Esophagus (tissue), 2 donors: ENCODE measurements at regions not wholly inside any gene's neighbourhood (a gene's known extent, or its start where the extent isn't known, plus 50 kb on each side); places are given as distances from the start of the nearest gene placed in this dataset.
"Not testable (repeated sequence)": the region's sequence is repeated elsewhere in the genome, so short reads cannot be mapped to it uniquely, and the experiment has no call there.

ENCODE experiments used
- H3K27ac ChIP-seq, 2 donors: one replicate each; pipeline ENCODE4 v1.5.1; 2013; ENCODE audit warnings: low read depth in 2 of 2, mild to moderate bottlenecking in 2 of 2, inconsistent platforms in 1 of 2, low read length in 1 of 2, moderate library complexity in 1 of 2
- H3K27me3 ChIP-seq, 2 donors: one replicate each; pipeline ENCODE4 v1.6.1; 2013; ENCODE audit warnings: low read length in 2 of 2, control low read depth in 1 of 2, mild to moderate bottlenecking in 1 of 2; ENCODE audit not compliant: insufficient read depth in 2 of 2, control insufficient read depth in 1 of 2
- H3K36me3 ChIP-seq, 2 donors: one replicate each; pipeline ENCODE4 v1.6.1; 2013; ENCODE audit warnings: low read length in 1 of 2; ENCODE audit not compliant: control insufficient read depth in 2 of 2, insufficient read depth in 2 of 2
- H3K4me1 ChIP-seq, 2 donors: one replicate each; pipeline ENCODE4 v1.6.1; 2013; ENCODE audit warnings: low read length in 1 of 2; ENCODE audit not compliant: control insufficient read depth in 2 of 2, insufficient read depth in 2 of 2
- H3K4me3 ChIP-seq, 2 donors: one replicate each; pipeline ENCODE4 v1.5.1; 2013; ENCODE audit warnings: low read length in 2 of 2, mild to moderate bottlenecking in 2 of 2, low read depth in 1 of 2, moderate library complexity in 1 of 2
- H3K9me3 ChIP-seq, 2 donors: one replicate each; pipeline ENCODE4 v1.6.1; 2013; ENCODE audit warnings: mild to moderate bottlenecking in 2 of 2, low read depth in 1 of 2, low read length in 1 of 2, moderate library complexity in 1 of 2; ENCODE audit not compliant: control insufficient read depth in 2 of 2, insufficient read depth in 1 of 2
- WGBS, 2 donors: extraction: QIAGEN DNeasy Blood & Tissue Kit; methylation state at CpG; one replicate each; pipeline ENCODE4 v1.1.7; 2013; 5-methylcytosine and 5-hydroxymethylcytosine counted together
- donor health status: healthy with polysubstance abuse.
- donor health status: Bipolar disorder and iron deficiency.

GRCh38 chr9:61420267-61420958 is 230.6 kb downstream of the SPATA31A7 start:
- WGBS, 2 donors, result no CpG with 5 or more reads among the region's 7 CpGs
- not testable (repeated sequence) for H3K4me1 ChIP-seq

GRCh38 chr9:61447189-61447588 is 257.4 kb downstream of the SPATA31A7 start:
- not testable (repeated sequence) for H3K4me3 ChIP-seq, H3K9me3 ChIP-seq, H3K4me1 ChIP-seq, H3K27me3 ChIP-seq, H3K36me3 ChIP-seq, H3K27ac ChIP-seq
- WGBS, 2 donors, result no CpG with 5 or more reads among the region's 10 CpGs

More at GRCh38 chr9:61420267-61420958, 230.6 kb downstream of the SPATA31A7 start:
- H3K27ac ChIP-seq, H3K4me3 ChIP-seq, H3K9me3 ChIP-seq, H3K27me3 ChIP-seq, H3K36me3 ChIP-seq: not testable (repeated sequence)

- H3K27ac ChIP-seq, H3K4me1 ChIP-seq, H3K27me3 ChIP-seq, H3K4me3 ChIP-seq, H3K9me3 ChIP-seq, H3K36me3 ChIP-seq: not testable (repeated sequence)
- no CpG with 5 or more reads among the region's 3 CpGs for WGBS, 2 donors
Measured at GRCh38 chr9:61460860-61461259, 271.0 kb downstream of the SPATA31A7 start.
